ENCODE measurements at regions not wholly inside any gene's neighbourhood (a gene's known extent, or its start where the extent isn't known, plus 50 kb on each side); places are given as distances from the start of the nearest gene placed in this dataset.
"Not testable (repeated sequence)": the region's sequence is repeated elsewhere in the genome, so short reads cannot be mapped to it uniquely, and the experiment has no call there.

DNA sequence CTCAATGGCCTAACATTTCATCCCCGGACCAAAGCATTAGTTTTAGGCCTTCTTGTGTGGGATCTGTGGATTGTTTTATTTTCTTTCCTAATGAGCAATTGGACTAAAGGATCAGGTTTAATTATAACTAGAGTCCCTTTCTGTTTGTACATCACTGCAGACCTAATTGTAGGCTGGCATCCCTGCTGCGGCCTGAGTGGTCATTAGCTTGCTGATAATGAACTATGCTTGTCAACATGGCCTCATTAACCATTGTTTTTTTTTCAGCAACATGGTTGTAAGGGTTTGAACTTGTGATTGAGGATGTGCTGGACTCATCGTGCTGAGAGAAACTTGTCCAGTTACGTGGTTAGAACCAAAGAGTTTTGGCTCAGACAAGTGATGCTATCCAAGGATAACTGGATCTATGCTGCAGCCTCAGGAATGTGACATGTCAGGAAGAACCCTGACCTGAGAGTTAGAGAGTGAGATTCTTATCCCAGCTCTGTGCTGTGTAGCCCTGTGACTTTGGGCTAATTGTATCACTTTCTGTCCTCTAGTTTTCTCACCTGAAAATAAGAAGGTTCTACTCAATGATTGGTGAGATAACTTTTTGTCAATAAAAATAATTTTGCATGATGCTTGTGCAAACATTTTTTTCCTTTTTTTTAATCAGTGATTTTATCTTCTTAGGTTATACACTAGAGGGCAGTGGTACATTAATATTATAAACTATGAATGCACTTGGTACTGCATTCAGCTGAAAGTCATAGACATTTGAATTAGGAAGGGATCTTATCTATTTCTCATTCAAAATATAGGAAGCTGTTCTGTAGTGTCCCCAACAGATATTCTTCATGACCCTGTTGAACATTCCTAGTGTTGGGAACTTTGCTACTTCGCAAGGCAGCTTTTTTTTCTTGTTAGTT lies 140.9 kb downstream of the RNF144B start:
- no peak for DNase-seq (ENCODE audit: low spot score)
- intact Hi-C loops (cut with DNase I) = no loop called here

DNA sequence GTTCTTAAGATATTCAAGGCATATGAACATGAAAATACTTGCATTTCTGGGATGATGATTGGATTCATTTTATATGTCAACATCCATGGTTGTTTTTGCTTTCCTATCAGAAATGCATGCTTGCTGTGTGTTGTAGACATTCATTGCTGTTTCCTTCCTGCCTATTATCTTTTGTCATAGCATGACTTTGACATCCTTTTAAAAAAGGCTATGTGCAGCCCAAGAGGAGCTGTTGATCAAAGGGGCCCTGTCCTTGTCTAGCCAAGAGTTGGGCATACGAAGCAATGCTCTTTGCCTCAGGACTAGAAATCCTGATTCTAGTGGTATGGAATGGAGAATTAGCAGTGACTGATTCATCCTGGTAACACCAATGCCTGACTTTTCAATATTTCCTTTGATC lies 143.1 kb downstream of the RNF144B start:
- no peak for DNase-seq (ENCODE audit: low spot score)
- intact Hi-C loops (cut with DNase I) = no loop called here

DNA sequence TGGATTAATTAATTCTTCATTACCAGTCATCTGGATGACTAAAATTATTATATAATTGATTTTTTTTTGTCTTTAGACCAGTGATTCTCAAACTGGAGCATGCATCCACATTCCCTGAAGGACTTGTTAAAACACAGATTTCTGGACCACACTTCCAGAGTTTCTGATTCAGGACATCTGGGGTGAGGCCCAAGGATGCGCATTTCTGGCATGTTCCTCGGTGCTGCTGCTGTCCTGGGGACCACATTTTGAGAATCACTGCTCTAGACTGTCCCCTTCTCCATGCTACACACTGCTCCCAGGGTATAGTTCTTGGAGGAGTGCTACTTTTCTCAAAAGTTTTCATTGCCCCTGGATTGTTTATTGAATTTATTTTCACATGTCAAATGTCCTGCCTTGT lies 145.0 kb downstream of the RNF144B start:
- no peak for DNase-seq (ENCODE audit: low spot score)
- intact Hi-C loops (cut with DNase I) = no loop called here

- intact Hi-C loops (cut with DNase I) = no loop called here
- no peak for DNase-seq (ENCODE audit: low spot score)
Measured at GRCh38 chr6:18533793-18534192, 146.6 kb downstream of the RNF144B start.

DNA sequence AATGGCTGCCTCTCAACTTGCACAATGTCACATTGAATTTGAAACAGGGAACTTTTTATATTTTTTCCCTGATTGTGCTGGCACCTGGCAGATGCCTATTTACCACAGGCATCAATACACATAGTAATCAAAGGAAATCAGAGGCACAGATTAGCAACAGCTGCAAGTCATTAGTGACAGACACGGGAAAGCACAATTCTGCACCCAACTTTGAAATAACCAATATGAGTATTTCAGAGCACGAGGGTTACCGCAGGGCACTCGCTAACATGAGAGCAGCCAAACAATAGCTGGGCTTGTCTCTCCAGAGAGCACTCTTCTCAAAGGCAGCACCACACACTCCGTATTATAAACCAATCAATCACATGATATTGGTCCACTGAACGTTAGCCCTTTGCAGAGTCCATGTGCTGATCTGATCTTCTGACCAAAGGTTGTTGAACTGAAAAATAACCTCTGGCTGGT lies 149.5 kb downstream of the RNF144B start:
- DNase-seq (ENCODE audit: low spot score) = no peak
- intact Hi-C loops (cut with DNase I) = no loop called here

GRCh38 chr6:18538315-18538714 lies 151.2 kb downstream of the RNF144B start:
- no peak for DNase-seq (ENCODE audit: low spot score)
- intact Hi-C loops (cut with DNase I) = no loop called here

GRCh38 chr6:18543051-18543450 lies 155.9 kb downstream of the RNF144B start:
- no peak for DNase-seq (ENCODE audit: low spot score)
- intact Hi-C loops (cut with DNase I) = no loop called here

DNA sequence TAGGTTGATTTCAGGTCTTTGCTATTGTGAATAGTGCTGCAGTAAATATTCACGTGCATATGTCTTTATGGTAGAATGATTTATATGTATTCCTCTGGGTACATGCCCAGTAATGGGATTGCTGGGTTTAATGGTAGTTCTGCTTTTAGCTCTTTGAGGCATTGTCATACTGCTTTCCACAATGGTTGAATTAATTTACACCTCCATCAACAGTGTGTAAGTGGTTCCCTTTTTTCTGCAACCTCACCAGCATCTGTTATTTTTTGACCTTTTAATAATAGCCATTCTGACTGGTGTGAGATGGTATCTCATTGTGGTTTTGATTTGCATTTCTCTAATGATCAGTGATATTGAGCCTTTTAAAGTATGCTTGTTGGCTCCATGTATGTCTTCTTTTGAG lies 158.0 kb downstream of the RNF144B start:
- intact Hi-C loops (cut with DNase I); DNase-seq (ENCODE audit: low spot score): not testable (repeated sequence)

- intact Hi-C loops (cut with DNase I) = no loop called here
- DNase-seq (ENCODE audit: low spot score) = no peak
Measured at GRCh38 chr6:18545726-18546125, 158.6 kb downstream of the RNF144B start.

GRCh38 chr6:18550119-18550518 lies 163.0 kb downstream of the RNF144B start:
- no peak for DNase-seq (ENCODE audit: low spot score)
- intact Hi-C loops (cut with DNase I) = no loop called here

DNA sequence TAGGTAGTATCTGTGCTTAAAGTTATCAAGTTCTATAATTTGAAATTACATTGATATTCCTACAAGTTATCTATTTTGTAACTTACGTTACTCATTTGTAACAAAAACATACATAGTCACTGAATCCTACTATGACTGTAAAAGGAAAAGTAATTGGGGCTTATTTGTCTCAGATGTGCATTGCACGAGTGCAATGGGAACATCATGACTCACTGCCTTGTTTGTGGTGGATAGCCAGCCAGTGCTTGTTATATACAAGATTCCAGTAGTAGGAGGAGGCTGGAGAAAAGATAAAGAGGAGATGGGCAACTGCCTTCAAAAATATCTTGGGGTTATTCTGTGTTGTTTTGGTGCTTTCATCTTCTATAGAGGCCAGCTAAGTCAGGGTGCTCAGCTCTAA lies 164.1 kb downstream of the RNF144B start:
- intact Hi-C loops (cut with DNase I) = no loop called here
- no peak for DNase-seq (ENCODE audit: low spot score)

DNA sequence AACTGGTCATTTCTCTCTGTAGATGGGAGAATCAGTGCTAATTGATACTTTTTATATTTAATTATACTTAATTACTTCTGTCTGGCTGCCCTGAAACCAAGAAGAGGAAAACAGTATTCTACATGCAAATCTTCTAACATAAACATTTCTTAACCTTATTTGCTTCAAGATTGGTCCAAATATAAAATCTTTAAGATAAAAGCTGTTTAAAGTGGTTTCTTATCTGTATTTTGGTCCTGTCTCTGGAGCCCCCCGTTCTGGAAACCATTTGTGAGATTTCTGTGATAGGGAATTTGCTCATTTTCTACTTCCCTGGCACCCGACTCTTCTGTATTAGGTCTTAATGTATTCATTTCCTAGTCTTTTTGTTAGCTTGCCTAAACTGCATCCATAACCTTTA lies 168.6 kb downstream of the RNF144B start:
- no peak for DNase-seq (ENCODE audit: low spot score)
- intact Hi-C loops (cut with DNase I) = no loop called here

DNA sequence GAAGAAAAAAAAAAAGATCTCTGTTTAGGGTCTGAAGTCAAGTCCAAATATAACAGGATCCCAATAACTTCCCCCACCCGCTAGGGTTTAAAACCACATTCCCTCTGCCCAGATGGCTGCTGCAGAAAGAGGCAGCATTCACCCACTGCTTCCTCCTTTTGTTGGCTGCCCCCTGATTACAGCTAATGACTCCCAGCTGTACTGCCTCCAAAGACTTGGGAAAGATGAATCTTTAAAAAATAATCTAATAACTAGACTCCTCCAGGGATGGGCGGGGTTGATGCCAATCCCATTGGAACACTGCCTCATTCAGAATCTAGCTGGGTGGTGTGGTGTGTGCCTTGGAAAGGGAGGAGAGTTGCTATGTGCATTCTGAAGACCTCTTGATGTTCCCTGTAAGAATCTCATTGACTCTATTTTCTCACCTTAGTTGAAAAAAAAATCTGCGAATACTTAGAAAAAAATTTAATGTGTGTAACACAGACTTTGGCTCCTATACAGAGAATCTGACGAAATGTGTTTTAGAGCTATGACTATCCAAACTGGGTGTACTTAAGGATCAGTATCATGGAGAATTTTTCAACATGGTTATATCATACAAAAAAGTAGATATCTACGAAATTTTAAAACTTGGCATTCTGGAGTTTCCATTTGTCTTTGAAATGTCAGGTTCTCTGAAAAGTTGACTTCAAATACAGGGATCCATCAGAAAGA lies 174.0 kb downstream of the RNF144B start:
- intact Hi-C loops (cut with DNase I) = no loop called here
- no peak for DNase-seq (ENCODE audit: low spot score)

GRCh38 chr6:18562726-18563125 lies 175.6 kb downstream of the RNF144B start:
- intact Hi-C loops (cut with DNase I) = no loop called here
- no peak for DNase-seq (ENCODE audit: low spot score)

- intact Hi-C loops (cut with DNase I) = no loop called here
- no peak for DNase-seq (ENCODE audit: low spot score)
Measured at GRCh38 chr6:18564775-18565174, 177.6 kb downstream of the RNF144B start.

GRCh38 chr6:18565231-18565630 lies 178.1 kb downstream of the RNF144B start:
- DNase-seq (ENCODE audit: low spot score) = no peak
- intact Hi-C loops (cut with DNase I) = no loop called here

GRCh38 chr6:18567380-18567779 lies 180.2 kb downstream of the RNF144B start:
- intact Hi-C loops (cut with DNase I) = no loop called here
- DNase-seq (ENCODE audit: low spot score) = no peak

- intact Hi-C loops (cut with DNase I) = no loop called here
- DNase-seq (ENCODE audit: low spot score) = no peak
Measured at GRCh38 chr6:18577491-18577890, 190.3 kb downstream of the RNF144B start.

GRCh38 chr6:18579166-18579565 lies 192.0 kb downstream of the RNF144B start:
- no peak for DNase-seq (ENCODE audit: low spot score)
- intact Hi-C loops (cut with DNase I) = no loop called here

DNA sequence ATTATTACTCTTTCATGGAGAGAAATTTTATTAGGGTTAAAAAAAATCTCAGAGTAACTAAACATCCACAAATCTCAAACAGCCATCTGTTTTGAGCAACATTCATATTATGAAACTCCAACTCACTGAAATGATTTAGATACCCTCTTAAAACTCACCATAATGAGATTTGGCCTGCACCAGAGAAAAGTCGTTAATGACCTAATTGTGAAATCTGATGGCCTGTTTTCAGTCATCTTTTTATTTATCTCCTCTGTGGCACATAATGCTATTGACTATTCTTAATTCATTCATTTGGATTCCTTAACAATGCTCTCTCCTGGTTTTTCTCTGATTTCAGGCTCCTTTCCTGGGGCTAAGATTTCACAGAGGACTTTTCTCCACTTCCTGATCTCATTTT lies 192.7 kb downstream of the RNF144B start:
- no peak for DNase-seq (ENCODE audit: low spot score)
- intact Hi-C loops (cut with DNase I) = no loop called here

- intact Hi-C loops (cut with DNase I) = no loop called here
Measured at GRCh38 chr6:18584372-18584771, 197.2 kb downstream of the RNF144B start.

More at GRCh38 chr6:18584372-18584771, 197.2 kb downstream of the RNF144B start:
- no peak for DNase-seq (ENCODE audit: low spot score)
